IMR-90 (cell line): ENCODE measurements at regions not wholly inside any gene's neighbourhood (a gene's known extent, or its start where the extent isn't known, plus 50 kb on each side); places are given as distances from the start of the nearest gene placed in this dataset.

Experiments used
- ATAC-seq: fragments of 200-7000 bp; cut with Tn5 transposase; 2 replicates; pipeline ENCODE4 v1.9.1; 2020; ENCODE audit warnings: low read depth, mild to moderate bottlenecking, moderate library complexity
- BruUV-seq: library from RNA; stranded (reverse); fragments of 400-500 nt; replicated peaks from 2 replicates; lab custom pipeline; 2021; lab: Mats Ljungman, UMichigan
- CTCF ChIA-PET: fragments of 300-600 bp; formaldehyde crosslinking; extraction: SDS; loops from one replicate; lab custom pipeline; 2021; ENCODE audit warnings: antibody characterized with exemption; lab: Yijun Ruan, JAX
- POLR2A ChIA-PET: fragments of 300-600 bp; sonication (Branson Sonifier 250); formaldehyde crosslinking; loops from one replicate; lab custom pipeline; 2022; ENCODE audit warnings: antibody characterized with exemption; ENCODE audit not compliant: unreplicated experiment; lab: Charles Lee
- DNase-seq: peaks from one replicate; pipeline ENCODE4 v3.0.0; 2013
- H2AFZ ChIP-seq: replicated peaks from 2 replicates; pipeline ENCODE3; 2013; ENCODE audit warnings: low read length, mild to moderate bottlenecking; ENCODE audit not compliant: poor library complexity
- H2AK5ac ChIP-seq: 2 replicates; pipeline ENCODE4 v1.6.1; 2013; ENCODE audit warnings: low read depth, low read length, inconsistent platforms
- H2AK9ac ChIP-seq: replicated peaks from 2 replicates; pipeline ENCODE3; 2013; ENCODE audit warnings: mild to moderate bottlenecking, low read depth, low read length, moderate library complexity; ENCODE audit not compliant: poor library complexity
- H2BK120ac ChIP-seq: 2 replicates; pipeline ENCODE4 v1.6.1; 2013; ENCODE audit warnings: low read depth, low read length, inconsistent platforms
- H2BK15ac ChIP-seq: 3 replicates; pipeline ENCODE4 v1.6.1; 2013; ENCODE audit warnings: low read depth, low read length, inconsistent platforms
- H2BK20ac ChIP-seq: 2 replicates; pipeline ENCODE4 v1.6.1; 2013; ENCODE audit warnings: low read depth, mild to moderate bottlenecking, inconsistent platforms, low read length, moderate library complexity
- H2BK5ac ChIP-seq: 2 replicates; pipeline ENCODE4 v1.6.1; 2013; ENCODE audit warnings: mild to moderate bottlenecking, low read depth, low read length, inconsistent platforms; ENCODE audit not compliant: poor library complexity, severe bottlenecking
- H3K14ac ChIP-seq: replicated peaks from 2 replicates; pipeline ENCODE4 v1.6.1; 2013; ENCODE audit warnings: low read depth, low read length, inconsistent platforms
- H3K18ac ChIP-seq: 2 replicates; pipeline ENCODE4 v1.6.1; 2013; ENCODE audit warnings: low read depth, low read length, control low read depth
- H3K23ac ChIP-seq: 2 replicates; pipeline ENCODE4 v1.6.1; 2013; ENCODE audit warnings: low read depth, low read length, inconsistent platforms
- H3K27ac ChIP-seq: 2 replicates; pipeline ENCODE4 v1.5.1; 2013; ENCODE audit warnings: mild to moderate bottlenecking, control low read depth, low read length; ENCODE audit not compliant: insufficient read depth
- H3K27me3 ChIP-seq: 2 replicates; pipeline ENCODE4 v1.6.1; 2013; ENCODE audit warnings: low read length; ENCODE audit not compliant: control insufficient read depth, insufficient read depth
- H3K36me3 ChIP-seq: 2 replicates; pipeline ENCODE4 v1.6.1; 2013; ENCODE audit warnings: low read length, mixed read lengths; ENCODE audit not compliant: control insufficient read depth, insufficient read depth
- H3K4ac ChIP-seq: 2 replicates; pipeline ENCODE4 v1.6.1; 2013; ENCODE audit warnings: low read depth, low read length, inconsistent platforms
- H3K4me1 ChIP-seq: 2 replicates; pipeline ENCODE4 v1.6.1; 2013; ENCODE audit warnings: low read length, mixed read lengths; ENCODE audit not compliant: control insufficient read depth, insufficient read depth
- H3K4me2 ChIP-seq: 2 replicates; pipeline ENCODE4 v1.6.1; 2013; ENCODE audit warnings: low read depth, mild to moderate bottlenecking, control low read depth, low read length, moderate library complexity
- H3K4me3 ChIP-seq: 2 replicates; pipeline ENCODE4 v1.5.1; 2013; ENCODE audit warnings: low read depth, mild to moderate bottlenecking, control low read depth, low read length, moderate library complexity; ENCODE audit not compliant: insufficient read depth
- H3K56ac ChIP-seq: 2 replicates; pipeline ENCODE4 v1.6.1; 2013; ENCODE audit warnings: low read length, inconsistent platforms; ENCODE audit not compliant: insufficient read depth; ENCODE audit errors: extremely low read depth
- H3K79me1 ChIP-seq, 2 experiments: 2 replicates each; pipeline ENCODE4 v1.6.1; 2013; ENCODE audit warnings: low read length in 2 of 2, inconsistent platforms in 1 of 2, low read depth in 1 of 2
- H3K9ac ChIP-seq: 2 replicates; pipeline ENCODE4 v1.6.1; 2013; ENCODE audit warnings: low read depth, low read length, control low read depth
- H3K9me1 ChIP-seq: 2 replicates; pipeline ENCODE4 v1.6.1; 2013; ENCODE audit warnings: low read length, inconsistent platforms; ENCODE audit not compliant: insufficient read depth
- H3K9me3 ChIP-seq: 2 replicates; pipeline ENCODE4 v1.6.1; 2013; ENCODE audit warnings: low read length; ENCODE audit not compliant: control insufficient read depth, insufficient read depth
- H4K20me1 ChIP-seq: 2 replicates; pipeline ENCODE4 v1.6.1; 2013; ENCODE audit warnings: low read length, inconsistent platforms; ENCODE audit not compliant: insufficient read depth
- H4K5ac ChIP-seq: 2 replicates; pipeline ENCODE4 v1.6.1; 2013; ENCODE audit warnings: mild to moderate bottlenecking, low read depth, low read length, control low read depth
- H4K8ac ChIP-seq, 2 experiments: 2 replicates each; pipeline ENCODE4 v1.6.1; 2013; ENCODE audit warnings: low read depth in 2 of 2, low read length in 2 of 2, control low read depth in 1 of 2, inconsistent platforms in 1 of 2
- H4K91ac ChIP-seq: 2 replicates; pipeline ENCODE4 v1.6.1; 2013; ENCODE audit warnings: low read depth, low read length, inconsistent platforms; ENCODE audit not compliant: insufficient read depth
- BHLHE40 ChIP-seq: fragments of 150-350 bp; IDR thresholded peaks from 2 replicates; pipeline ENCODE4 v1.6.1; 2016; ENCODE audit warnings: mild to moderate bottlenecking, low read depth, low read length
- CEBPB ChIP-seq: IDR thresholded peaks from 2 replicates; pipeline ENCODE4 v1.6.1; 2012; ENCODE audit warnings: low read depth, low read length, improper control_type of control experiment
- CHD1 ChIP-seq: IDR thresholded peaks from 2 replicates; pipeline ENCODE4 v1.6.1; 2012; ENCODE audit warnings: low read depth, low read length, improper control_type of control experiment
- CTCF ChIP-seq: conservative IDR thresholded peaks from 2 replicates; pipeline ENCODE4 v1.5.1; 2012; ENCODE audit warnings: mild to moderate bottlenecking, low read depth, low read length, improper control_type of control experiment
- ELK1 ChIP-seq: fragments of 150-350 bp; IDR thresholded peaks from 2 replicates; pipeline ENCODE4 v1.6.1; 2016; ENCODE audit warnings: low read depth, mild to moderate bottlenecking, low read length, moderate library complexity, borderline replicate concordance
- FOS ChIP-seq: fragments of 150-350 bp; IDR thresholded peaks from 2 replicates; pipeline ENCODE4 v1.6.1; 2016; ENCODE audit warnings: low read depth, low read length
- NFE2L2 ChIP-seq: fragments of 150-350 bp; IDR thresholded peaks from 2 replicates; pipeline ENCODE4 v1.6.1; 2016; ENCODE audit warnings: low read depth, mild to moderate bottlenecking, low read length
- POLR2A ChIP-seq: IDR thresholded peaks from 2 replicates; pipeline ENCODE4 v1.6.1; 2012; ENCODE audit warnings: mild to moderate bottlenecking, low read depth, low read length
- RAD21 ChIP-seq: IDR thresholded peaks from 2 replicates; pipeline ENCODE4 v1.6.1; 2012; ENCODE audit warnings: low read length, improper control_type of control experiment
- RCOR1 ChIP-seq: IDR thresholded peaks from 2 replicates; pipeline ENCODE4 v1.6.1; 2012; ENCODE audit warnings: mild to moderate bottlenecking, low read length, improper control_type of control experiment; ENCODE audit not compliant: insufficient replicate concordance
- RFX5 ChIP-seq: IDR thresholded peaks from 2 replicates; pipeline ENCODE4 v1.8.0; 2012; ENCODE audit warnings: low read depth, mild to moderate bottlenecking, low read length, moderate library complexity
- SMC3 ChIP-seq: fragments of 150-350 bp; IDR thresholded peaks from 2 replicates; pipeline ENCODE4 v1.6.1; 2016; ENCODE audit warnings: low read depth, mild to moderate bottlenecking, antibody characterized with exemption, low read length, moderate library complexity
- USF2 ChIP-seq: fragments of 150-350 bp; IDR thresholded peaks from 2 replicates; pipeline ENCODE4 v1.6.1; 2017; ENCODE audit warnings: mild to moderate bottlenecking, antibody characterized with exemption, low read length, low read depth
- WGBS, 2 experiments: methylation state at CpG; one replicate each; pipeline versions ENCODE4 v1.1.5 to v1.1.7; 2013; ENCODE audit warnings: missing lambda C conversion rate in 2 of 2; ENCODE audit not compliant: insufficient read length in 1 of 2; ENCODE audit errors: extremely low coverage in 2 of 2; 5-methylcytosine and 5-hydroxymethylcytosine counted together
- dilution Hi-C: fragments of 300-500 bp; cut with HindIII; formaldehyde crosslinking; loops from one replicate; pipeline ENCODE4 v1.14.3; 2018; ENCODE audit warnings: low sequenced_read_pairs; ENCODE audit not compliant: unreplicated experiment
- in situ Hi-C: fragments of 300-500 bp; cut with MboI; formaldehyde crosslinking; loops from 3 replicates; pipeline ENCODE4 v1.14.3; 2019; ENCODE audit warnings: low sequenced_read_pairs, inconsistent platforms, mixed read lengths
- intact Hi-C: fragments of 100-400 bp; cut with micrococcal nuclease; formaldehyde crosslinking; loops from 2 replicates; pipeline ENCODE4 v1.10.0; 2022

- ChIA-PET CTCF (no interaction called here), POLR2A (interaction anchor here (0.5 kb wide), 1 partner anchor 57 kb away, joined by 10 read pairs; no protein-coding TSS in a partner anchor)
- Histone ChIP-seq H2AFZ (peak overlapping the region; percentile 71), H4K8ac (peak overlapping the region; percentile 34 to 65), H2AK9ac (peak overlapping the region; percentile 81), H3K79me1 (no peaks in the 10 kb centered on the region), H4K20me1 (no peaks in the 10 kb centered on the region), H3K27ac (peak overlapping the region; percentile 78), H3K56ac (peak overlapping the region; percentile 28; the same call in 1 of the 2 replicates), H3K36me3 (no peaks in the 10 kb centered on the region), H2BK20ac (peak overlapping the region; percentile 97), H3K4me2 (peak overlapping the region; percentile 10), H3K23ac (peak overlapping the region; percentile 7; the same call in 1 of the 2 replicates), H4K91ac (peak overlapping the region; percentile 67), H2BK5ac (peak overlapping the region; percentile 83), H3K9me3 (no peaks in the 10 kb centered on the region), H3K4me3 (no peak overlapping the region), H3K4ac (peak overlapping the region; percentile 78), H2BK120ac (peak overlapping the region; percentile 85), H3K14ac (peak overlapping the region; percentile 50), H4K5ac (peak overlapping the region; percentile 28), H3K4me1 (peaks cover 12% of the 10 kb centered on the region), H3K9ac (0 out of 2 replicates have a peak overlapping the region, but pooled peaks have one; percentile 15), H3K27me3 (no peaks in the 10 kb centered on the region), H3K9me1 (peaks cover 14% of the 10 kb centered on the region), H3K18ac (peak overlapping the region; percentile 48), H2AK5ac (peak overlapping the region; percentile 47), H2BK15ac (peak overlapping the region; percentile 62)
- intact Hi-C loops (loop anchor here (2.0 kb wide), 1 partner anchor 63 kb away; no protein-coding TSS in a partner anchor), dilution Hi-C loops (no loop called here), in situ Hi-C loops (no loop called here)
- ATAC-seq, result no peak
- peak; percentile 54 for DNase-seq
- BruUV-seq, result no TSS peak
- 67% methylated on average over 3 of the region's 6 CpGs; no CpG with 5 or more reads in 1 of the 2 experiments for WGBS, 2 experiments
- TF ChIP-seq BHLHE40, result no peak
- TF ChIP-seq RAD21, result no peak
- no peak for TF ChIP-seq FOS
- no peak for TF ChIP-seq SMC3
- TF ChIP-seq RCOR1, result no peak
- no peak for TF ChIP-seq NFE2L2
- no peak for TF ChIP-seq CHD1
- TF ChIP-seq USF2, result no peak
- TF ChIP-seq RFX5, result no peak
- TF ChIP-seq POLR2A, result no peak
- no peak for TF ChIP-seq CEBPB
- no peak for TF ChIP-seq ELK1
- no peak for TF ChIP-seq CTCF
Measured at GRCh38 chr13:44759384-44760360, 183.5 kb upstream of the TSC22D1 start.
